ENCODE measurements at regions not wholly inside any gene's neighbourhood (a gene's known extent, or its start where the extent isn't known, plus 50 kb on each side); places are given as distances from the start of the nearest gene placed in this dataset.
"Not testable (repeated sequence)": the region's sequence is repeated elsewhere in the genome, so short reads cannot be mapped to it uniquely, and the experiment has no call there.

DNA sequence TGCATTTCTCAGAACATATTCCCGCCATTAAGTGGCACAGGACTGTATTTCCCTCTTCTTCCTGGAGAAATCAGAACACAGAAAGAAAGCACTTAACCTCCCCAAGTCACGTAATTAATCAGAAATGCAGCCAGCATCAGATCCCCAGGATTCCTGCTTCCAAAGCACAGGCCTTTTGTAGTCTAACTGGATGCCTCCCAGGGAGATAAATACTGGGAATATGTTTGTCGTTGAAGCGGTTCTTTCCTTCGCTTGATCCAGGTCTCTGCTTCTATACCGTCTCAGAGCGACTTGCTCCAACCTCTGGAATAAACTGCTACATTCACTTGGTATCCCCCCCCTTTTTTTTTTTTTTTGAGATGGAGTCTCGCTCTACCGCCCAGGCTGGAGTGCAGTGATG, 198.6 kb downstream of the KBTBD8 start:
- Mint-ChIP-seq H3K27ac (no peak overlapping the region), H3K9me3 (no peaks in the 10 kb centered on the region), H3K4me3 (no peak overlapping the region), H3K36me3 (ENCODE audit: low read depth) (no peaks in the 10 kb centered on the region), H3K4me1 (ENCODE audit: low read depth) (peaks cover 6% of the 10 kb centered on the region), H3K27me3 (no peaks in the 10 kb centered on the region)
- intact Hi-C loops (cut with micrococcal nuclease), result no loop called here

DNA sequence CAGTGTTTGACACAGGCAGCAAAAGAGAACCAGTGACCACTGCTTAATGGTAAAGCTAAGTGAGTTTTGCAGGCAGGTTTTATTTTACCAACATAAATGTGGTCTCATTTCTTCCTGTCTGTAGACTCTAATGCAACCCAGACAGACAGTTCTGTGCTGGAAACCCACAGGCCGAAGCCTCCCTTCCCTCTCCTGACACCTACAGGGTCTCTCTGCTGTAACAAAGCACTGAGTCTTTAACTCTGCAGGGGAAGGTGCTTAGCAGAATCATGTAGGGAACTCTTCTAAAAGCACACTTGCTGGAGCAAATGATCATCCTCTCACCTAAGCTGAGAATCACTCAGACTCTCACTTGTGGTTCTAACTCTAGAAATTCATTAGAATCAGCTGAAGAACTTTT, 200.3 kb downstream of the KBTBD8 start:
- Mint-ChIP-seq H3K27me3 (no peaks in the 10 kb centered on the region), H3K9me3 (no peaks in the 10 kb centered on the region), H3K4me3 (no peak overlapping the region), H3K36me3 (ENCODE audit: low read depth) (no peaks in the 10 kb centered on the region), H3K4me1 (ENCODE audit: low read depth) (no peaks in the 10 kb centered on the region), H3K27ac (no peak overlapping the region)
- intact Hi-C loops (cut with micrococcal nuclease), result no loop called here

- H3K36me3 Mint-ChIP-seq (ENCODE audit: low read depth), result no peaks in the 10 kb centered on the region
- H3K4me1 Mint-ChIP-seq (ENCODE audit: low read depth), result no peaks in the 10 kb centered on the region
- no peak overlapping the region for H3K4me3 Mint-ChIP-seq
- no peaks in the 10 kb centered on the region for H3K27me3 Mint-ChIP-seq
- H3K27ac Mint-ChIP-seq, result no peak overlapping the region
- no peaks in the 10 kb centered on the region for H3K9me3 Mint-ChIP-seq
- intact Hi-C loops (cut with micrococcal nuclease), result no loop called here
Measured at GRCh38 chr3:67200618-67201017, 202.5 kb downstream of the KBTBD8 start.

DNA sequence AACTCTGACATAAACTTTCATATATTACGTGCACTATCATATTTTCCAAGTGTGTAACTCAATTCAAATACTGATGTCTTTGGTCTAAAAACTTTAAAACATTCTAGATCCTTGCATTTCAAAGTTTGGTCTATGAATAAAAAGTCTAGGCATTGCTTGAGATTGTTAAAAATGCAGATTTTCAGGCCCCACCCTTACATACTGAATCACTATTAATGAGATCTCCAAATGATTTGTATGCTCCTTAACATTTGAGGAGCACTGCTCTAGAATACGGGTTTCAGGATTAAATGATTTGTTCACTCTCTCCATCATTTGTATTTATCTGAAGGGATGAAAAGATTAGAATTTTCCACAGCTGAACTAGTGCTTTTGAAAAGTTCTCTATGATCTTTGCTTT, 202.9 kb downstream of the KBTBD8 start:
- Mint-ChIP-seq H3K4me1 (ENCODE audit: low read depth) (no peaks in the 10 kb centered on the region), H3K27me3 (no peaks in the 10 kb centered on the region), H3K9me3 (no peaks in the 10 kb centered on the region), H3K27ac (no peak overlapping the region), H3K36me3 (ENCODE audit: low read depth) (no peaks in the 10 kb centered on the region), H3K4me3 (no peak overlapping the region)
- intact Hi-C loops (cut with micrococcal nuclease), result no loop called here

DNA sequence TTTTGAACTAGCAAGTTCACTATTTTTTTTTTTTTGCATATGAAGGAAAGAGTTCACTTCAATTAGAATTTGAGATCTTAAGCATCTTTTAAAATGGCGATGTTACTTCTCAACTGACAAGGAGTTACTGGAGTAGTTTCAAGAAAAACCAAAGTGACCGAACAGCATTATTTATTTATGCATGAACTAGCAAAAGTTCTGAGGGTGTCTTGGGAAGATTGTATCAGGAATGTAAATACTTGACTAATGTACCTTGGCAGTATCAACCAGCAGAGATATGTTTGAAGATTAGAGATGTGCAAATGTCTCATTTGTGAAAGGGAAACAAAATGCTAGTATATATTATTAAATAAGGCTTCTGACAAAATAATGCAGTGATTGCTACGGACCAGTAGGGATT, 203.9 kb downstream of the KBTBD8 start:
- no peaks in the 10 kb centered on the region for H3K36me3 Mint-ChIP-seq (ENCODE audit: low read depth)
- intact Hi-C loops (cut with micrococcal nuclease), result no loop called here
- no peaks in the 10 kb centered on the region for H3K4me1 Mint-ChIP-seq (ENCODE audit: low read depth)
- no peak overlapping the region for H3K27ac Mint-ChIP-seq
- no peaks in the 10 kb centered on the region for H3K27me3 Mint-ChIP-seq
- H3K4me3 Mint-ChIP-seq, result no peak overlapping the region
- H3K9me3 Mint-ChIP-seq, result no peaks in the 10 kb centered on the region

DNA sequence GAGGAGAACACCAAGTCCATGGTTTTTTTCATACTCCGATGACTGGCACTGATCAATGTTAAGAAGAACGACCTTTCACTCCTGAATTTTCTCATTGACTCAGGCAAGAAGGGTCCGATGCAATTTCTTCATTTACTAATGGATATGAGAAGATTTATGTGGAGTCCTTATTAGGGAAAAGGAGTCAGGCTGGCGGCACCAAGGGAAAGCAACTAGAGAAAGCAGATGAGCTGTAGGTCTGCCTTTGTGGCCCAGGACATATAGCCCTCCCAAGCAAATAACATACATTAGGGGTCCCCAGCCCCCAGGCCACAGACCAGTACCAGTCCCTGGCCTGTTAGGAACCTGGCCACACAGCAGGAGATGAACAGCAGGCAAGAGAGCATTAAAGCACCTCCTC, 206.8 kb downstream of the KBTBD8 start:
- Mint-ChIP-seq H3K27me3 (no peaks in the 10 kb centered on the region), H3K9me3 (no peaks in the 10 kb centered on the region), H3K36me3 (ENCODE audit: low read depth) (no peaks in the 10 kb centered on the region), H3K4me1 (ENCODE audit: low read depth) (no peaks in the 10 kb centered on the region), H3K27ac (no peak overlapping the region), H3K4me3 (no peak overlapping the region)
- intact Hi-C loops (cut with micrococcal nuclease), result no loop called here

DNA sequence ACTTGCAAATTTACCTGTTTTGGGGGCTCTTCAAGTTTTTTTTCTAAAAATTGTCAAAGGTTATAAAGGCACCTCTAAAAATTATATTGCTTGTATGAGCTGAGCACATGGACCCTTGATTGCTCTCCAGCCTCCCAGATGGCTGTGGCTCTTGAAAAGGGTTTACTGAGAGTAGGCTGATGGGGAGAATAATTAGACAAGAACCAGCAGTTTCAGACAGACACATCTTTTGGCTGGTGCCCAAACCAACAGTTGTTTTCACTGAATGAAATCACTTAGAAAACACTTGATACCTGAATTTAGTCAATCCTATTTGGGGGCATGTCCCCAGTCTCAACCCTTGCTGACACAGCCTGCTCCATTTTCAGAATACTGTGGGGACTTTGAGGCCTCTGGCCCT, 217.6 kb downstream of the KBTBD8 start:
- Mint-ChIP-seq H3K4me3 (no peak overlapping the region), H3K27ac (no peak overlapping the region), H3K36me3 (ENCODE audit: low read depth) (no peaks in the 10 kb centered on the region), H3K4me1 (ENCODE audit: low read depth) (no peaks in the 10 kb centered on the region), H3K27me3 (no peaks in the 10 kb centered on the region), H3K9me3 (peaks cover 8% of the 10 kb centered on the region)
- intact Hi-C loops (cut with micrococcal nuclease), result no loop called here

GRCh38 chr3:67227030-67227429, 228.9 kb downstream of the KBTBD8 start:
- intact Hi-C loops (cut with micrococcal nuclease), result no loop called here
- no peaks in the 10 kb centered on the region for H3K9me3 Mint-ChIP-seq
- H3K4me3 Mint-ChIP-seq, result no peak overlapping the region
- no peaks in the 10 kb centered on the region for H3K4me1 Mint-ChIP-seq (ENCODE audit: low read depth)
- H3K36me3 Mint-ChIP-seq (ENCODE audit: low read depth), result no peaks in the 10 kb centered on the region
- H3K27me3 Mint-ChIP-seq, result no peaks in the 10 kb centered on the region
- no peak overlapping the region for H3K27ac Mint-ChIP-seq

DNA sequence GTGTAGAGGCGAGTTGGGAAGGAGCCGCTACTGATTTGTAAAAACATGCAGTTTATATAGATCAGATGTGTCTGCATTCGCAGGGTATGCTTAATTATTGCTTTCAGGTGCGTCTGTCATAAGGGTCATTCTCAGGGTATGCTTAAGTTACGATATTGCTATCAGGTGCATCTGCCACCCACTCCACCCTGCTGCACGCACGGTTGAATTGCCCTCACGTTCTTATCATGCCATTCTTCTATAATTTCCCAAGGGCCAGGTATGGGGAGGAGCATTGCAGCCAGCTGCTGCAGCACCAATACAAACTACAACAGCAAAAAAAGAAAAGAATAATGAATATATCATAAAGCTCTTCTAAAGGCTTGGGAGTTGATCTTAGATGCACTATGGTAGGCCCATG, 230.0 kb downstream of the KBTBD8 start:
- H3K27me3 Mint-ChIP-seq, result no peaks in the 10 kb centered on the region
- no peak overlapping the region for H3K27ac Mint-ChIP-seq
- H3K36me3 Mint-ChIP-seq (ENCODE audit: low read depth), result no peaks in the 10 kb centered on the region
- H3K9me3 Mint-ChIP-seq, result no peaks in the 10 kb centered on the region
- no peaks in the 10 kb centered on the region for H3K4me1 Mint-ChIP-seq (ENCODE audit: low read depth)
- H3K4me3 Mint-ChIP-seq, result no peak overlapping the region
- intact Hi-C loops (cut with micrococcal nuclease), result no loop called here

DNA sequence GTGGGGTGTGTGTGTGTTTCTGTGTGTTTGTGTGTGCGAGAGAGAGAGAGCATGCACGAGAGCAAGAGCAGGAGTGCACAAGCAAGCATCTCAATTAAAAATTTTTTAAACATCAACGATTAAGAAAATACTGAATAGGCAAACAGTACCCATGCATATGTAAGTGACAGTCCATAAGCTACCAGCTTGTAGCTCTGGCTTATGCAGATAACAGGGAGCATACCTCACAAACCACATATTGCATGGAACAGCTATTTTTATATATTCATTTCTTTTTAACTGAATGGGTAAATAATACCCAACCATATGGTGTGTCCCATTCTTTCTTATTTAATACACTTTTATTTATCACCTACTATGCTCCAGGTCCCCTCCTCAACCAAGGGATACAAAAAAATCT, 234.5 kb downstream of the KBTBD8 start:
- no peaks in the 10 kb centered on the region for H3K4me1 Mint-ChIP-seq (ENCODE audit: low read depth)
- no peak overlapping the region for H3K4me3 Mint-ChIP-seq
- H3K27me3 Mint-ChIP-seq, result no peaks in the 10 kb centered on the region
- H3K9me3 Mint-ChIP-seq, result no peaks in the 10 kb centered on the region
- no peak overlapping the region for H3K27ac Mint-ChIP-seq
- intact Hi-C loops (cut with micrococcal nuclease), result no loop called here
- no peaks in the 10 kb centered on the region for H3K36me3 Mint-ChIP-seq (ENCODE audit: low read depth)

- intact Hi-C loops (cut with micrococcal nuclease), result no loop called here
- no peaks in the 10 kb centered on the region for H3K9me3 Mint-ChIP-seq
- no peak overlapping the region for H3K27ac Mint-ChIP-seq
- H3K36me3 Mint-ChIP-seq (ENCODE audit: low read depth), result no peaks in the 10 kb centered on the region
- H3K4me1 Mint-ChIP-seq (ENCODE audit: low read depth), result no peaks in the 10 kb centered on the region
- no peaks in the 10 kb centered on the region for H3K27me3 Mint-ChIP-seq
- H3K4me3 Mint-ChIP-seq, result no peak overlapping the region
Measured at GRCh38 chr3:67239353-67239752, 241.2 kb downstream of the KBTBD8 start.

- H3K27ac Mint-ChIP-seq, result no peak overlapping the region
- H3K9me3 Mint-ChIP-seq, result no peaks in the 10 kb centered on the region
- H3K36me3 Mint-ChIP-seq (ENCODE audit: low read depth), result no peaks in the 10 kb centered on the region
- H3K4me1 Mint-ChIP-seq (ENCODE audit: low read depth), result no peaks in the 10 kb centered on the region
- no peaks in the 10 kb centered on the region for H3K27me3 Mint-ChIP-seq
- no peak overlapping the region for H3K4me3 Mint-ChIP-seq
- intact Hi-C loops (cut with micrococcal nuclease), result no loop called here
Measured at GRCh38 chr3:67241084-67241483, 243.0 kb downstream of the KBTBD8 start.

DNA sequence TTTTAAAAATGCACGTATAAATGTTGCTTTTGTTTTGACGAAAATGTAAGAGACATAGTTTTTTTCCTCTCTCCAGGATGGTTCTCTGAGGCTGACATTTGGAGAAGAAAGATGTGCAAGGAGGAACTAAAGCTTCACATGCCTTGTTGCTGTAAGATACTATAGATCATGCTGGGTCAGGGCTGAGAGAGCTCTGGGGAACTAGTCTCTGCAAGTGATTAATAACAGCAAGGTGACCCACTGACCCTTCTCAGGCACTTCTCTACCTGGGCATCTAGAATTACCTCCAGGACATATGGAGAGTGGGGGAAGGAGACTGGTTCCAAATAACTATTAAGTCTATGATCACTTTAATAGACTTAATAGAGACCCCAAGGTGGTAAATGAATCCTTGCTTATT, 246.0 kb downstream of the KBTBD8 start:
- no peaks in the 10 kb centered on the region for H3K4me1 Mint-ChIP-seq (ENCODE audit: low read depth)
- H3K4me3 Mint-ChIP-seq, result no peak overlapping the region
- no peaks in the 10 kb centered on the region for H3K36me3 Mint-ChIP-seq (ENCODE audit: low read depth)
- no peaks in the 10 kb centered on the region for H3K27me3 Mint-ChIP-seq
- intact Hi-C loops (cut with micrococcal nuclease), result no loop called here
- H3K27ac Mint-ChIP-seq, result no peak overlapping the region
- H3K9me3 Mint-ChIP-seq, result no peaks in the 10 kb centered on the region

DNA sequence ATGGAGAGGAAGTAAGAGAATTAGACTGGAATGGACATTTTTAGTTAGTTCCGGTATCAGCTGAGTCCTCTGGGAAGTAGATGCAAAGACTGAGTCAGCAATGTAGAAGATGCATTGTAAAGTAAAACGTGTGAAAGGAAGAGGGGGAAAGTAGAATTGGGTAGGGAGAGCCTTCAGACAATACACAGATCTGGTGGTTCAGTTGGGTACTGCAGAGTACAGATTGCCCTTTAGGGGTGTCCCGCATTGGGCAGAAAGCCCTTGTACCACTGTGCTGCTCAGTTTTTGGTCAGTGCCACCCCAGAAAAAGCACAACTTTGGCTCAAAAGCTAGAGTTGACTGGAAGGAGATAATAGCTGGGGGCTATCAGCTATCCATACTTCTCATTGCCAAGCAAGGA, 247.4 kb downstream of the KBTBD8 start:
- Mint-ChIP-seq H3K27me3 (no peaks in the 10 kb centered on the region), H3K36me3 (ENCODE audit: low read depth) (no peaks in the 10 kb centered on the region), H3K4me1 (ENCODE audit: low read depth) (no peaks in the 10 kb centered on the region), H3K27ac (no peak overlapping the region), H3K9me3 (no peaks in the 10 kb centered on the region), H3K4me3 (no peak overlapping the region)
- intact Hi-C loops (cut with micrococcal nuclease), result no loop called here

GRCh38 chr3:67248726-67249125, 250.6 kb downstream of the KBTBD8 start:
- H3K4me3 Mint-ChIP-seq, result no peak overlapping the region
- H3K36me3 Mint-ChIP-seq (ENCODE audit: low read depth), result no peaks in the 10 kb centered on the region
- H3K4me1 Mint-ChIP-seq (ENCODE audit: low read depth), result no peaks in the 10 kb centered on the region
- H3K27ac Mint-ChIP-seq, result no peak overlapping the region
- intact Hi-C loops (cut with micrococcal nuclease), result no loop called here
- no peaks in the 10 kb centered on the region for H3K27me3 Mint-ChIP-seq
- peaks cover 22% of the 10 kb centered on the region for H3K9me3 Mint-ChIP-seq

GRCh38 chr3:67252906-67253305, 254.8 kb downstream of the KBTBD8 start:
- H3K4me3 Mint-ChIP-seq; H3K27ac Mint-ChIP-seq; H3K27me3 Mint-ChIP-seq; H3K4me1 Mint-ChIP-seq (ENCODE audit: low read depth); intact Hi-C loops (cut with micrococcal nuclease); H3K36me3 Mint-ChIP-seq (ENCODE audit: low read depth): not testable (repeated sequence)
- H3K9me3 Mint-ChIP-seq, result peaks cover 22% of the 10 kb centered on the region
